Activated CD4-positive, alpha-beta T cell treated with anti-CD3 and anti-CD28 coated beads, Interleukin-2, amount 50 U/mL, for 16 hours (primary cell): ENCODE measurements at regions not wholly inside any gene's neighbourhood (a gene's known extent, or its start where the extent isn't known, plus 50 kb on each side); places are given as distances from the start of the nearest gene placed in this dataset.

Experiments
- DNase-seq: peaks from one replicate; pipeline ENCODE4 v3.0.0-alpha.2; 2020

DNA sequence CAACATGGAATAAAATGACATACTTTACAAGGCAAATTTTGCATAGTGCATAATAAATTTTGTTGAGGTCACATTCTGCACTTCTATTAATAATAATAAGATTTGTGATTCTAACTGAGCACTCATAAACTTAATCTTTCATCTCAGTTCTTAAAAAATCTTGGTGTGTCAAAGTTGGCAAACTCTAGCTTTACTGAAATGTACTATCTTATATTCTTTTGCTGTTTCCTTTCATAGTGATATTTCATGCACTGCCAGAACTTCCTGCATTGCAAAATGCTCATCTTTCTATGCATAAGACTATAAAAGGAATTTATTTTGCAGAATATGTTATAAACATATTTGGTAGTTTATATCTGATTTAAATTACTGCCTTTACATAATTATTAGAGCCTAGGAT is 797.6 kb downstream of the ADGRL2 start:
- DNase-seq = no peak

GRCh38 chr1:82597649-82598048 is 796.9 kb downstream of the ADGRL2 start:
- DNase-seq = no peak

- no peak for DNase-seq
These were observed 796.4 kb downstream of the ADGRL2 start for GRCh38 chr1:82597141-82597540.

GRCh38 chr1:82593561-82593960 is 792.8 kb downstream of the ADGRL2 start:
- DNase-seq = no peak

- no peak for DNase-seq
These were observed 788.9 kb downstream of the ADGRL2 start for GRCh38 chr1:82589588-82589987.

DNA sequence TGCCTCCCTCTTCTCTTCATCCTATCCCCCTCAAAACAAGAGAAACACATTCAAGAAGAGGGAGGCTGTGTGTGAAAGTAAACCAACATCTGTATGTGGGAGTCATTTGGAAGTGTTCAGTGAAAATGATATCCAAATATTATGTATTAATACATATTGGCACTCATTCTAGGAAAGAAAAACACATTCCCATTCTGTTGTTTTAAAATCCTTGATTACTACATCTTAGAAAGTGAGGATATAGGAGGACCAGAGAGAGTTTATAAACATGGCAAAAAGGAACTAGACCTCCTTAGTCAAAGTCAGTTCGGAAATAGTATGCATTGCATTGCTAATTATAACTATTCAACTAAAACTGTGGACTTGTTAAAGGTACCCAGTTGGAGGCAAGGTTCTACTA is 786.6 kb downstream of the ADGRL2 start:
- DNase-seq = no peak

- DNase-seq = peak; percentile 20
These were observed 785.7 kb downstream of the ADGRL2 start for GRCh38 chr1:82586473-82586872.

DNA sequence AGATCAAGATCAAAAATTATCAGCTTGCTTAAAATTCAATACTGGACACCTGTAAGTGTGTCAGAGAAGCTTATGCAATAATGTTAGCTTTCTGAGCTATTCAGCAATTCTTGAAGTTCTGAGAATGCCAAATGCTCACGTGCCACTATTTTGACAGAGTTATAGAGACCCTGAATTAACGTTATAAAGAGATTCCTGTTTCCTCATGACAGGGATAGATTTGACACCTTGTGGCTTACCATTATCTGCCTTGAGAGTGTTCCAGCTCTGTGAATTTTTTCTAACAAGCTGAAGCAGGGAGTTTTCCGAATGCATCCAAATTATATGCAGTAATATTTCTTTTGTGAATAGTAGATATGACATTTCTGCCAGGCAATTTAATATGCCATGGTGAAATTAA is 781.6 kb downstream of the ADGRL2 start:
- no peak for DNase-seq

GRCh38 chr1:82578086-82578726 is 777.5 kb downstream of the ADGRL2 start:
- no peak for DNase-seq

- DNase-seq = no peak
These were observed 766.6 kb downstream of the ADGRL2 start for GRCh38 chr1:82567348-82567747.

- no peak for DNase-seq
These were observed 764.8 kb downstream of the ADGRL2 start for GRCh38 chr1:82565546-82565945.

DNA sequence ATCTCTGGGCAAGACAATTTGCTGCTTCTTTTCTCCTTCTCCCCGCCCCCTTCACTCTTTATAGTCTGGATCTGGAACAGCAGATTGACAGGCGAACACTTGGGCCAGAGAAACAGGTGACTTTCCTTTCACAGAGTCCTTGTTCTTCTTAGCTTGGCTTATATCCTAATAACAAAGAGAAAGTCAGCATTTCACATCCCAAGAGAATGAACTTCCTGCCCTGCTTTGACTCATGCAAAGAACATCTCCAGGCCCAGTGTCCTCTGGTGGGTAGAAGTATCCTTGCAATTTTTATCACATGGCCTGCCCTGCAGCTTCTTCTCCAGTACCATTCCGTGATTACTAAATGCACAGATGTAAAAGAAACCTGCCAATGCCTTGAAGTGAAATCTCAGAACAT is 764.4 kb downstream of the ADGRL2 start:
- DNase-seq = no peak

DNA sequence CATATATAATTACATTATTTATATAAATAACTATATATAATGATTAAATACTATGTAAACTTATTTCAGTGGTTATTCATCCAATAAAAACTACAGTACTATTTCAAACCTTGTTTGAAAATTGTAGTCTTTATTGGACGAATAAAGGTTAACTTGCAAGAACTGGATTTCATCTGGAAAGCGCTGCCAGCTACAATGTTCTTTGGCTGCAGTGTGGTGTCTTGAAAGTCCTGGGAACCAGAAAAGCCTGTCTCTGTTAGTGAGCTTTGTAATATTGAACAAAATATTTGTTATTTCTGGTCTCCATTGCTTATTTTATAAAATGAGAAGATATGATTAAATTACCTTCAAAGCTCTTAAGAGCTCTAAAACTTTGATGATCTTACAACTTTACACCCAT is 763.6 kb downstream of the ADGRL2 start:
- no peak for DNase-seq

- no peak for DNase-seq
These were observed 761.7 kb downstream of the ADGRL2 start for GRCh38 chr1:82562448-82562847.

DNA sequence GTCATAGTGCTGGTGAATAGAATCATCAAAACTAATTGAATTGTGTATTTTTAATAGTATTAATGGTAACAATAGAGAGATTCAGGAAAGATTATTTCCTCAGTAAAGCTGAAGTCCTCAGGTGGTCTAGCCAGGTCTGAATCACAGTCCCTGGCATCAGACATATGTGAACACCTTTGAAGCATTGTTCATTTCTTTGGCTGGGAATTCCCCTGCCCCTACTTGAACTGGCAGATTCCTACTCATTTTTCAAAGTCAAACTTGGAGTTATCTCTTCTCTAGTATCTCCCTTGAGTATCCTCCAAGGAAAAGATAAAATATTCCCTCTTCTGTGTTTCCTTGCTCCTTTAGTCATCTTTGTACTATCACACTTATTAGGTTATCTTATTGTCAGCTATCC is 759.8 kb downstream of the ADGRL2 start:
- DNase-seq = no peak

GRCh38 chr1:82555501-82555900 is 754.8 kb downstream of the ADGRL2 start:
- DNase-seq = no peak

DNA sequence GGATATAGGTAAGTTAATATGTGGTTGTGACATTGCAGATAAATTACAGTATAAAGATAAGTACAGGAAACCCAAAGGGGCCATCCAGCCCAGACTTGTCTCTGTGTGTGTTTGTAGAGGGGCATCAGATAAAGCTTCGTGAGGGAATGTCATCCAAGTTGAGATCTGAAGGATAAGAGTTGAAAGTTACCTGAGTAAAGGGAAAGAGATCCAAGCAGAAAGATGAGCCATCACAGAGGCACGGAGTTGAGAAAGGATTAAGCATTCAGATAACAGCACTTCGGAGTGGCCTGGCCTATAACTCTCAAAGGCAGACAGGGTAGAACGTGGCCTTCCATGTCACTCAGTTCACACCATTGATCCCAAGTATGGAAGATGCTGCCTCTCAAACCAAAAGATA is 749.1 kb downstream of the ADGRL2 start:
- DNase-seq = no peak

DNA sequence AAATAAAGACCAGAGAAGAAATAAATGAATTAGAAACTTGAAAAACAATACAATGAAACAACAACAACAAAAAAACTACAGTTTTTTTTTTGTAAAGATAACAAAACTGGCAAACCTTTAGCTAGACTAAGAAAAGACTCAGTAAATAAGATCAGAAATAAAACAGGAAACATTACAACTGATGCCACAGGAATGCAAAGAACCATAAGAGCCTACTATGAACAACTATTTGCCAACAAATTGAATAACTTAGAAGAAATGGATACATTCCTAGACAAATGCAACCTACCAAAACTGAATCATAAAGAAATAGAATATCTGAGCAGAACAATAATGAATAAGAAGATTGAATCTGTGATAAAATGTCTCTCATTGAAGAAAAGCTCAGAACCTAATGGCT is 742.0 kb downstream of the ADGRL2 start:
- no peak for DNase-seq

DNA sequence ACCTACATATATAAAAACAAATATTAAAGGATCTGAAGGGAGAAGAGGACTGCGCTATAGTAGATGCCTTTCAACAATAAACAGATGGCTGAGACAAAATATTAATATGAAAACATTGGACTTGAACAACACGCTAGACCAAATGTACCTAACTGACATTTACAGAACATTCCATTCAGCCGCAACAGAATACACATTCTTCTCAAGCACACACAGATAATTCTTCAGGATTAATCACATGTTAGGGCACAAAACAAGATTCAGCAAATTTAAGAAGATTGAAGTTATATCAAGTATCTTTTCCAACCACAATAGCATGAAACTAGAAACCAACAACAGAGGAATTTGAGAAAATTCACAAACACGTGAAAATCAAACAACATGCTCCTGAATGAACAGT is 741.4 kb downstream of the ADGRL2 start:
- no peak for DNase-seq

- DNase-seq = no peak
These were observed 739.3 kb downstream of the ADGRL2 start for GRCh38 chr1:82540006-82540405.

- DNase-seq = no peak
These were observed 738.1 kb downstream of the ADGRL2 start for GRCh38 chr1:82538876-82539275.

- DNase-seq = no peak
These were observed 734.3 kb downstream of the ADGRL2 start for GRCh38 chr1:82534996-82535395.

- DNase-seq = no peak
These were observed 724.6 kb downstream of the ADGRL2 start for GRCh38 chr1:82525378-82525777.

DNA sequence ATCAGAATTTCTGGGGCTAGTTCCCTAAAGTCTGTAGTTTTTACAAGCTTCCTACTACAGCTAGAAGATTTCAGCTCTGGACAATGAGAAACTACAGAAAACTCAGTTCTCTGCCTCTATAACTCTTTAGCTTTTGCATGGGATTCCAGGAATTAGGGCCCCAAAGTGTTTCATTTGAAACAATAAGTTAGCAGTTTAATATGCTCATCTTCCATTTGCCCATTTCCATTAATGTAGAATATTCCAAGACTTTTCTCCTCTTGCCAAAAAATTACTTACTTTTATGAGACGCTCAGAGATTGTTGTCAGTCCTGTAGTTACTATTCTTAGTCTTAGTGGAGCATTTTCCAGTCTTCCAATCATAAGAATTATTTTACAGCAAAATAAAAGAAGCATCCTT is 719.9 kb downstream of the ADGRL2 start:
- DNase-seq = no peak

- no peak for DNase-seq
These were observed 716.9 kb downstream of the ADGRL2 start for GRCh38 chr1:82517586-82517985.

DNA sequence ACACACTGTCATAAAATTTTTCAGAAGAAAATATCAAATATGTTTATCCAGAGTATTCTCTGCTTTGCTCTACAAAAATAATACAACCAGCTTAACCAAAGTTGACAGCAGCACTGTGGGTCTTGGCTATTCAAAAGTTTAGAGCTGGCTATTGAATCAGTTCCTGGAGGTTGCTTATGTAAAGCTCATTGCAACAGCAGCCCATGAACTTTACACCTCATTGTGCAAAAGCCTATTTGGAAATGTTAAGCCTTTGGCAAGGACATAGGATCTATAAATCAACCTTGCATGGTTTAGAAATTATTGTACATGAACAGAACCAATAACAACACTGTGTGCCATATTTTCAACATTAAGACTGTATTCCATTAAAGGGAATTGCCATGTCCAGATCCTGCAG is 714.9 kb downstream of the ADGRL2 start:
- DNase-seq = no peak
